GM08714 (cell line): ENCODE measurements at regions not wholly inside any gene's neighbourhood (a gene's known extent, or its start where the extent isn't known, plus 50 kb on each side); places are given as distances from the start of the nearest gene placed in this dataset.

ENCODE experiments used
- H3K4me3 ChIP-seq: fragments of 200-500 bp; sonication (Bioruptor generic); 2 replicates; pipeline ENCODE4 v1.5.1; 2014; ENCODE audit warnings: mild to moderate bottlenecking, low read length, inconsistent platforms
- ZNF274 ChIP-seq: IDR thresholded peaks from 2 replicates; pipeline ENCODE4 v1.6.1; 2012; ENCODE audit warnings: mild to moderate bottlenecking, low read depth, low read length

DNA sequence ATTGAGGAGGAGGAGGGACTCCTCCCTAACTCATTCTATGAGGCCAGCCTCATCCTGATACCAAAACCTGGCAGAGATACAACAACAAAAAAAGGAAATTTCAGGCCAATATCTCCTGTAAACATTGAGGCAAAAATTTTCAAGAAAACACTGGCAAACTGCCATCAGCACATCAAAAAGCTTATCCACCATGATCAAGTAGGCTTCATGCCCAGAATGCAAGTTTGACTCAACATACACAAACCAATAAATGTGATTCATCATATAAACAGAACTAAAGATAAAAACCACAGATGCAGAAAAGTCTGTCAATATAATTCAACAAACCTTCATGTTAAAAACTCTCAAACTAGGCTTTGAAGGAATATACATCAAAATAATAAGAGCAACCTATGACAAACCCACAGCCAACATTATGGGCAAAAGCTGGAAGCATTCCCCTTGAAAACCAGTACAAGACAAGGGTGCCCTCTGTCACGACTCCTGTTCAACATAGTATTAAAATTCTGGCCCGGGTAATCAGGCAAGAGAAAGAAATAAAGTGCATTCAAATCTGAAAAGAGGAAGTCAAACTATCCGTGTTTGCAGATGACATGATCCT lies 1014.3 kb downstream of the CBLN2 start:
- no peak overlapping the region for H3K4me3 ChIP-seq
- TF ChIP-seq ZNF274 = no peak

DNA sequence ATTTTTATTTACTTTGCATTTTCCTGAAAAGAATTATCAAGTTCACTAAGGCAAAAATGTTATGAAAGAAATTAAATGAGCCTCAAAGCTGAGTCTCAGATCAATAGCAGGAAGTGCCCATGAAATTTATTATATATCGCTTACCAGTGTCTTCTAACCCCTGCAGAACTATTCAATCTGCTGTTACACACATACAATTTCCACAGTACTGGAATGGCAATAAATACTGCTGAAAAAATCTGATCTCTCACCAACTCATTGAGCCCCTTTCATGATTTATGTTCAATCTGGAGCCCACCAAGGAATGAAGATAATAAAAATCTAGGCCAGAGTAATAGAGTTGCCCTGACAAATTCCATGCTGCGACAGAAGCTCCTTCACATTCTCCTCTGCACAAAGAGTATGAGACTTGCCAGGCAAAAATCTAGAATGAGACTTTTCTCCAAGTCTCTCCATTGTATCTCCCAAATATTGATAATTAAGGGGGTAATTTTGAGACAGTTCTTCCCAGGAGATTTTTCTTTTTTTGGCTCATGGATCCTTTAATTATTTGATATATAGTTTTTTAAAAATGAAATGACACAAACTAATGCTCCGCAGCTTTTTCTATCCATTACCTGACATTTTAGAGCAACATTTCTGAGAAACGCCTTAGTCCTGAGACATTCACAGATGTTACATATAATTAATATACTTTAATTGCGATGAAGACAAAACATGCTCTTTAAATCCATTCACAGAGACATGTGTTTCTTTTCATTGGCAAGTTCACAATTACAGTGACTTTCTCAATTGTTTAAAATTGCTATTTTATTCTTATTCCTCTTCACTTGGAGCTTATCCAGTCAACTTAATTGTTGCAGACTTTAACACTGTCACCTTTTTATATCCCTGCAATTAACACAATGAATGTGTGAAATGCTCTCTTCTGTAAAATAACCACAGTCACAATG lies 1020.4 kb downstream of the CBLN2 start:
- no peak overlapping the region for H3K4me3 ChIP-seq
- no peak for TF ChIP-seq ZNF274

DNA sequence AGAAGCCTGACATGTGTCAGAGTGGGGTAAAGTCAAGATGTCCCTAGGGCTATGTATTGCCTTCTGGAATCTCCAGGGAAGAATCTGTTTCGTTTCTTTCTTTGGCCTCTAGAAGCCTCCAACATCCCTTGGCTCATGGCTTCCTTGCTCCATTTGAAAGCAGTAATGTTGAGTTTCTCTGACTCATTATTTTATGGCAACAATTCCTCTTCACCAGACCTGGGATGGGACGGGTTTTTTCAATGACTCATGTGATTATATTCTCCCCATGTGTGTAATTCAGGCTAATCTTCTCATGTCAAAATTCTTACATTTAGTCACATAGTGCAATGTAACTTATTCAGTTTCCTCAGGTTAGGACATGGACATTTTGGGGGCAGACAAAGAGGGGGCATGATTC lies 1038.6 kb downstream of the CBLN2 start:
- no peak overlapping the region for H3K4me3 ChIP-seq
- TF ChIP-seq ZNF274 = no peak

DNA sequence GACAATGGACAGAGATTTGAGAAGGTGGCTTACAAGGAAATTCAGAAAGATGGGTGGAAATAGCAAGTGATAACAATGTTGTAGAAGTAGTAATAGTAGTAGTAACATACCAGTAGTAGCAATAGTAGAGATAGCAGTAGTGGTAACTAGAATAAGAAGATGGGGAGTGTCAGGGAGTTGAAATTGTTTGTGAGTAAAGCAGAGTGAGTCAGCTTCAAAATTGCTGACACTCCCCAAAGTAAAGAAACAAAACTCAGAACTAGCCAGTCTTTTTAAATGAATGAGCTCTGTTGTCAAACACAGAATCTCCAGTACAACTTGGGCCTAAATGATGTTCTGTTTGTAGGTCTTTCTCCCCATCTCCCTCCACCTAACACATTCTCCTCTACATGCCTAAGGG lies 1040.9 kb downstream of the CBLN2 start:
- no peak overlapping the region for H3K4me3 ChIP-seq
- TF ChIP-seq ZNF274 = no peak

DNA sequence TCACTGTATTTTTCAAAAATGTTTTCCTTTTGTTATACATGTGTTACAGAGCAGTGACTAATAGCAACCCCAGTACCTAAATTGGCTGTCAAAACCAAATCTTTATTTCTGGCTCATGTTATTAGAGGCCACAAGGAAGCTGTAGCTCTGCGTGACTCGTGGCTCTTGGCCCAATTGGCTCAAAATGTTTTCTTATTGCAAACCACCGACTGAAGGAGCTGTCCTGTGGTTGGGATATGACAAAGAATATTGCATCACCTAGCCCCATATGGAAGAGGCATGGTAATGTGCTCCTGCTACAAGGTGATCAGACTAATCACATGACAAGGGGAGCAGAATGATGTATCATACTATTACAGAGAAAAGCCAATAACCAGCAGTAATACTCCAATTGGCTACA lies 1058.5 kb downstream of the CBLN2 start:
- no peak overlapping the region for H3K4me3 ChIP-seq
- no peak for TF ChIP-seq ZNF274

DNA sequence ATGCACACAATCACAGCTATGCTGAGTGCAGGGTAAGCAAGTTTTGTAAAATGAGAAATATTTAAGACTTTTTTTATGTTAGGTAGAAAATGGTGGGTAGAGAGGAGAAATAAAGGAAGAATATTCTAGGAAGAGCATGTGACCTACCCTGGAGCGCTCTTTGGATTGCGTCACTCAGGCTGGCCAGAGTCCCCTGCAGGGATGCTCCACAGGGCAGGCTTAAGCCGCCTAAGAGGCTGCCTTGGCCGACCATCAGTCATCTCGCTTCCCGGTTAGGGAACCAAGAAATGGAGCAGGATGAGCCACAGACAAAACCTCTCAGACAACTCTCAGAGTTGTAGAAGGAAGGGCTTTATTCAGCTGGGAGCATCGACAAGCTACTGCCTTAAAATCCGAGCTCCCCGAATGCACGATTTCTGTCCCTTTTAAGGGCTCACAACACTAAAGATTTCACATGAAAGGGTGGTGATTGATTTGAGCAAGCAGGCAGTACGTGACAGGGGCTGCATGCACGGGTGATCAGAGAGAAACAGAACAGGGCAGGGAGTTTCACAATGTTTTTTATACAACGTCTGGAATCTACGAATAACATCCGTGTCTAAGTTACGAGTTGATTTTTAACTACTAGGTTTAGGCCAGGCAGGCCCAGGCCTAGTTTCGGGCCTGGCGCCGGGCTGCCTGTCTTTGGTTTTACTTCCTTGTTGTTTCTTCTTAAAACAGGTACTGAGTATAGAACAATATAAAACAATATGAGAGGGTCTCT lies 1072.0 kb downstream of the CBLN2 start:
- H3K4me3 ChIP-seq = no peak overlapping the region
- TF ChIP-seq ZNF274 = no peak

DNA sequence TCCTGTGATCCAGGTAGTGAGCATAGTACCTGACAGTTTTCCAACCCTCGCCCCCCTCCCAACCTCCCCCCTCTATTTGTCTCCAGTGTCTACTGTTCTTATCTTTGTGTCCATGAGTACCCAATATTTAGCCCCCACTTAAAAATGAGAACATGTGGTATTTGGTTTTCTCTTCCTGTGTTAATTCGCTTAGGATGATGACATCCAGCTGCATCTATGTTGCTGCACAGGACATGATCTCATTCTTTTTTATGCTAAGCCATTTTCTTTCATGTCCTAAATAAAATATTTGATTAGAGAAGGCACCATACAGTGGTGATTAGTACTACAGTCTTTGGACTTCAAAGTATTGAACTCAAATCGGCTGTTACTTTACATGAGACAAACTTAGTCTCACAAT lies 1087.9 kb downstream of the CBLN2 start:
- H3K4me3 ChIP-seq = no peak overlapping the region
- TF ChIP-seq ZNF274 = no peak

DNA sequence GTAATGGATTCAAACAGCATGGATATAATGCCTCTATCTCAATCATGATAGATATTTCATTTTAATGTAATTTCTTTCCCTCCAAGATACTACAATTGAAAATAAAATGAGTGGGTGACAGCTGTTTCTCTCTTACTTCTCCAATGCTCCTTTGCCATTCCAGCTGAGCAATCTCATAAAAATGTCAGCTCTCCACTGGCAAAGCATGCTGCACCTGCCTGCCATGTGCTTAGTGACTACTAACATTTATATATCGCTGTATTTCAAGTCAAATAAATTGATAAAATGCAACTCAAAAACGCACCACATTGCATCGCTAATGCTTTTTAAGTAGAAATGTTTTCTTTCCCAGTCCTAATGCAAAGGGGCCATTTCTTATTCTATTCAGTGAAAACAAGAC lies 1093.9 kb downstream of the CBLN2 start:
- TF ChIP-seq ZNF274 = no peak
- H3K4me3 ChIP-seq = no peak overlapping the region

DNA sequence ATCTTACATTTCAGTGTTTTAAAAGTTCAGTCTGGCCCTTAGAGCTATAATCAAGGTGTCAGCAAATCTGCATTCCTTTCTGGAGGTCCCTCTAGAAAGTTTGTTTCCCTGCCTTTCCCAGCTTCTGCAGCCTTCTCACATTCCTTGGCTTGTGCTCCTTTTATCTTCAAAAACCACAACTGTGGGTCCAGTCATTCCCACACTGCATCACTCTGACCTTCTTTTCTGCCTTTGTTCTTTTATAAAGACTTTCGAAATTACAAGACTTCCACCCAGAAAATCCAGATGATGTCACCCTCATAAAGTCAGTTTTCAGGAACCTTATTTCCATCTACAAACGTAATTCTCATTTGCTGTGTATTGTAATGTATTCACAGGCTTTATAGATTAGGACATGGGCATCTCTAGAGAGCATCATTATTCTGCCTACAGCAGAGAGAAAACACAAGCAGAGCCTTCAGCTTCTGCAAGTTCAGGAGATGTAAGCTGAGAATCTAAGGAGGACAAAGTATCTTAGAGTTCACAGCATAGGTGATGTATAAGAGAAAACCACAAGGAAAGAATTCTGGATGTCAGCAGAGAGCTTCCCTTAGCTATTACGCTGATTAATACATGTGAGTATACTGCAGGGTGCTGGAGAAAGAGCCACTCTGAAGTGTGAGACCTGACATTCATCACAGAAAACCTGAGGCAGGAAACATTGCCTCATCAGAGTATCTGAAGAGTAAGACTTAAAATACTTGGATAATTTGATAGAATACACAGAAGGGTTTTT lies 1100.2 kb downstream of the CBLN2 start:
- TF ChIP-seq ZNF274 = no peak
- H3K4me3 ChIP-seq = no peak overlapping the region

DNA sequence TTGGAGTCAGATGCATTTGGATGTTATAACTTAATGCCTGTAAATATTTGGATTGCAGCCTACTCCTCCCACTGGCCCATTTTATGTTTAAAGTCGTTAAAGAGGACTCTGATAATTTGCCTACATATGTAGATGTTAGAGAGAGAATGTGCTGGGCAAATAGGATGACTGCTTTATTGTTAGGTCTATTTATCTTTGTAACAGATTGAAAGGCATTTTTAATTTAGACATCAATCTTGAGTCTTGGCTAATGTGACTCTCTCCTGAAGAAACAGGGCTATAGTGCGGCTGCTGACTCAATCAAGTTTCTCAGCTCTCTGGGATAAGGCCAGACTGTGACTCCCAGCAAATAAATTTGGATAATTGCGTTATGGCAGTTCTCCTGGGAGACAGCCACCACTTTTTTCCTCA lies 1101.4 kb downstream of the CBLN2 start:
- no peak overlapping the region for H3K4me3 ChIP-seq
- no peak for TF ChIP-seq ZNF274

DNA sequence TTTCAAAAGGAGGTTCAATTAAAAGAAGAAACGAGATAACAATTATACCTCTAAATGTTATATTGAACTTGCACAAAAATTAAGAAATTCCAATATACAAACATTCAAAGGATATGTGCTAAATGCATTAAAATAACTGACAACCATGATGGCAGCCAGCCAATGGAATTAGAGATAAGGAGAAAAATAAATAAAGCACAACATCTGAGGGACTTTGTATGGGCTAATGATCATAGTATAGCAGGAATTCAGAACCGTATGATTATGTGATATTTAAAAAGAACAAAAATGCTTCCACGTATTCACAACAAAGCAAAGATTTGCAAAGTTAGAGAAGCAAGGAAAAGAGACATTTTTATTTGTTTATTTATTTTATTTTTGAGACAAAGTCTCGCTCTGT lies 1103.0 kb downstream of the CBLN2 start:
- H3K4me3 ChIP-seq = no peak overlapping the region
- TF ChIP-seq ZNF274 = no peak

DNA sequence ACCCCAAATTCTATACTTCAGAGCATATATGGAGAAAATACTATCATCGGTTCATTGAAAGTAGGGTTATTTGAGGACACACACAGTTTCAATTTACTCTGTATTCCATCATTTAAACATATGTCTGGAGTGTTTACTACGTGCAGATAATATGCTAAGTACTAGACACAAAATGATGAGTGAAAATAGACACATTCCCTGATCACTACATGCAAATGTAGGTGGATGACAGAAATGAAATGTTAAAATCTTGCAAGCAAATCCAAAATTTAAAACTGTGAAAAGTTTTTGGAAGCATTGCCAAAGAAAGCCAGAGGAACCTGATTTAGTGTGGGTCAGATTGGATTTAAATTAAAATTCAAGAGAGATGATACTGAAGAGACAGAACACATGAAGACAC lies 1106.6 kb downstream of the CBLN2 start:
- TF ChIP-seq ZNF274 = no peak
- no peak overlapping the region for H3K4me3 ChIP-seq

DNA sequence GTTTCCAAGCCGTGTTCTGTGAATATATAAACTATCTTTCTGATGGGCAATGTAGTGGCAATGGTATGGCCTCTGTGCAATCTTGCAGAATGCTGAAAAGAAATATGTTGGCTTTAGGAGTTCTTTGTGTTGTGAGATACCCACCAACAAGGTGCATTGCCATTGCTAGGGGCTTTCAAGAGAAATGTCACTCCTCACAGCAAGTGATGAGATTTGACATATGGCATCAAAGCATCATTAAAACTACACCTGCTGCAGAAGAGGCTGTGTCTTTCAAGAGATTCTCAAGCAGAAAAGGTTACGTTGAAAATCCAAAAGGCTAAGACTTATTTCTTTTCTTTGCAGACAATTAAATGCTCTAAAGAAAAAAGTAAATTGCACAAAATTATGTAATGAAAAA lies 1110.8 kb downstream of the CBLN2 start:
- H3K4me3 ChIP-seq = no peak overlapping the region
- no peak for TF ChIP-seq ZNF274

DNA sequence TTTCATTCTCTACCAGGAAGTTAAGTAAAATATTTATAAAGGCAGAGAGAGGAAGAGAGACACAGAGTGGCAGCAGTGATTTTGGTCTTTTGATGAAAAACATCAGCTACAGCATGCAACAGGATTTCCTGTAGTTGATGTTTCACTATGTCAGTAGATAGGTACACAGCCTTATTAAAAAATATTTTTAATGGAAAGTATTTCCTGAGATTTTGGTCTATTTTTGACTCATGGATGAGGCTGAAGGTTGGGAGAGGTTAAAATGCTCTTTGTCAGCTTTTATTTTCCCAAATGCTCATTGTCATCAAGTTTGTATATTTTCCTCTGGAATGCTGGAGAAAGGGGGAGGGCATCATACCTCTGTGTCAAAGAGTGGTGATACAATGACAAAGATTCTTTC lies 1112.5 kb downstream of the CBLN2 start:
- H3K4me3 ChIP-seq = no peak overlapping the region
- no peak for TF ChIP-seq ZNF274
